Limb (tissue), 2 donors: ENCODE measurements at regions not wholly inside any gene's neighbourhood (a gene's known extent, or its start where the extent isn't known, plus 50 kb on each side); places are given as distances from the start of the nearest gene placed in this dataset.

ENCODE experiments used
- DNase-seq, 2 donors: peaks; one replicate each; pipeline ENCODE4 v3.0.0-alpha.2; 2016; ENCODE audit errors: extremely low spot score in 2 of 2

- DNase-seq, result no peak
Measured at GRCh38 chr1:29557066-29557465, 320.7 kb downstream of the PTPRU start.

- DNase-seq, result no peak
Measured at GRCh38 chr1:29556657-29557056, 320.3 kb downstream of the PTPRU start.

- no peak for DNase-seq
Measured at GRCh38 chr1:29555043-29555620, 318.8 kb downstream of the PTPRU start.

GRCh38 chr1:29554208-29554778, 318.0 kb downstream of the PTPRU start:
- DNase-seq, result peak in 1 of 2 donors; percentile 7

GRCh38 chr1:29551123-29551936, 315.0 kb downstream of the PTPRU start:
- DNase-seq, result peak in 1 of 2 donors; percentile 10

- peak in 1 of 2 donors; percentile 16 for DNase-seq
Measured at GRCh38 chr1:29550119-29550841, 314.0 kb downstream of the PTPRU start.

GRCh38 chr1:29549728-29550118, 313.4 kb downstream of the PTPRU start:
- peak in 1 of 2 donors; percentile 19 for DNase-seq

GRCh38 chr1:29549001-29549400, 312.7 kb downstream of the PTPRU start:
- DNase-seq, result peak in 1 of 2 donors; percentile 9

- DNase-seq, result peak in 1 of 2 donors; percentile 11
Measured at GRCh38 chr1:29548091-29548490, 311.8 kb downstream of the PTPRU start.

GRCh38 chr1:29547300-29547699, 311.0 kb downstream of the PTPRU start:
- DNase-seq, result peak in 1 of 2 donors; percentile 9

- peak in 1 of 2 donors; percentile 9 for DNase-seq
Measured at GRCh38 chr1:29546496-29546895, 310.2 kb downstream of the PTPRU start.

GRCh38 chr1:29544406-29544805, 308.1 kb downstream of the PTPRU start:
- peak in 1 of 2 donors; percentile 3 for DNase-seq

GRCh38 chr1:29543586-29543985, 307.3 kb downstream of the PTPRU start:
- peak in 1 of 2 donors; percentile 11 for DNase-seq

- DNase-seq, result peak in 1 of 2 donors; percentile 44
Measured at GRCh38 chr1:29542548-29542947, 306.2 kb downstream of the PTPRU start.

GRCh38 chr1:29541631-29542030, 305.3 kb downstream of the PTPRU start:
- DNase-seq, result peak in 1 of 2 donors; percentile 4

GRCh38 chr1:29540801-29541357, 304.6 kb downstream of the PTPRU start:
- peak in 1 of 2 donors; percentile 15 for DNase-seq

- DNase-seq, result peak in 1 of 2 donors; percentile 3
Measured at GRCh38 chr1:29539971-29540370, 303.6 kb downstream of the PTPRU start.

GRCh38 chr1:29538586-29538985, 302.3 kb downstream of the PTPRU start:
- DNase-seq, result no peak

GRCh38 chr1:29532751-29533150, 296.4 kb downstream of the PTPRU start:
- DNase-seq, result peak in 1 of 2 donors; percentile 6

- peak in 1 of 2 donors; percentile 4 for DNase-seq
Measured at GRCh38 chr1:29532285-29532684, 296.0 kb downstream of the PTPRU start.

GRCh38 chr1:29531596-29531995, 295.3 kb downstream of the PTPRU start:
- DNase-seq, result no peak
